HEK293 (cell line): ENCODE measurements at regions not wholly inside any gene's neighbourhood (a gene's known extent, or its start where the extent isn't known, plus 50 kb on each side); places are given as distances from the start of the nearest gene placed in this dataset.

Source experiments
- MYNN ChIP-seq: fragments of 450-650 bp; formaldehyde crosslinking; IDR thresholded peaks from 2 replicates; pipeline ENCODE4 v1.5.1; 2016; ENCODE audit warnings: missing biosample characterization, missing genetic modification characterization, borderline replicate concordance
- ZBTB8A ChIP-seq: fragments of 450-650 bp; formaldehyde crosslinking; IDR thresholded peaks from 2 replicates; pipeline ENCODE4 v1.5.1; 2016; ENCODE audit warnings: missing biosample characterization, missing genetic modification characterization
- ZNF24 ChIP-seq: fragments of 450-650 bp; formaldehyde crosslinking; IDR thresholded peaks from 2 replicates; pipeline ENCODE4 v1.5.1; 2016; ENCODE audit warnings: missing biosample characterization, missing genetic modification characterization
- ZNF292 ChIP-seq: fragments of 450-650 bp; formaldehyde crosslinking; IDR thresholded peaks from 2 replicates; pipeline ENCODE4 v1.5.1; 2016; ENCODE audit warnings: low read depth, missing biosample characterization, missing genetic modification characterization, borderline replicate concordance
- ZNF529 ChIP-seq: fragments of 450-650 bp; formaldehyde crosslinking; IDR thresholded peaks from 2 replicates; pipeline ENCODE4 v1.5.1; 2017; ENCODE audit warnings: missing genetic modification characterization, missing biosample characterization; ENCODE audit not compliant: insufficient replicate concordance
- ZNF792 ChIP-seq: fragments of 450-650 bp; formaldehyde crosslinking; IDR thresholded peaks from 2 replicates; pipeline ENCODE4 v1.5.1; 2016; ENCODE audit warnings: missing biosample characterization, missing genetic modification characterization
- TF ChIP-seq, protein P1 (sequence below): fragments of 450-650 bp; formaldehyde crosslinking; conservative IDR thresholded peaks from 2 replicates; pipeline ENCODE4 v1.5.1; 2016; ENCODE audit warnings: low read depth, missing biosample characterization, missing genetic modification characterization
- TF ChIP-seq, protein P2 (sequence below): fragments of 450-650 bp; formaldehyde crosslinking; IDR thresholded peaks from 2 replicates; pipeline ENCODE4 v1.5.1; 2016; ENCODE audit warnings: missing biosample characterization, missing genetic modification characterization

GRCh38 chr9:102439583-102439982 is 555.5 kb upstream of the CYLC2 start:
- TF ChIP-seq ZNF292 (tag by site-specific recombination) = no peak
- TF ChIP-seq ZNF24 (tag by site-specific recombination) = no peak
- no peak for TF ChIP-seq ZNF529 (tag by site-specific recombination)
- TF ChIP-seq MYNN (tag by site-specific recombination) = no peak
- no peak for TF ChIP-seq ZBTB8A (tag by site-specific recombination)
- TF ChIP-seq ZNF792 (tag by site-specific recombination) = no peak
- TF ChIP-seq, protein P1, sequence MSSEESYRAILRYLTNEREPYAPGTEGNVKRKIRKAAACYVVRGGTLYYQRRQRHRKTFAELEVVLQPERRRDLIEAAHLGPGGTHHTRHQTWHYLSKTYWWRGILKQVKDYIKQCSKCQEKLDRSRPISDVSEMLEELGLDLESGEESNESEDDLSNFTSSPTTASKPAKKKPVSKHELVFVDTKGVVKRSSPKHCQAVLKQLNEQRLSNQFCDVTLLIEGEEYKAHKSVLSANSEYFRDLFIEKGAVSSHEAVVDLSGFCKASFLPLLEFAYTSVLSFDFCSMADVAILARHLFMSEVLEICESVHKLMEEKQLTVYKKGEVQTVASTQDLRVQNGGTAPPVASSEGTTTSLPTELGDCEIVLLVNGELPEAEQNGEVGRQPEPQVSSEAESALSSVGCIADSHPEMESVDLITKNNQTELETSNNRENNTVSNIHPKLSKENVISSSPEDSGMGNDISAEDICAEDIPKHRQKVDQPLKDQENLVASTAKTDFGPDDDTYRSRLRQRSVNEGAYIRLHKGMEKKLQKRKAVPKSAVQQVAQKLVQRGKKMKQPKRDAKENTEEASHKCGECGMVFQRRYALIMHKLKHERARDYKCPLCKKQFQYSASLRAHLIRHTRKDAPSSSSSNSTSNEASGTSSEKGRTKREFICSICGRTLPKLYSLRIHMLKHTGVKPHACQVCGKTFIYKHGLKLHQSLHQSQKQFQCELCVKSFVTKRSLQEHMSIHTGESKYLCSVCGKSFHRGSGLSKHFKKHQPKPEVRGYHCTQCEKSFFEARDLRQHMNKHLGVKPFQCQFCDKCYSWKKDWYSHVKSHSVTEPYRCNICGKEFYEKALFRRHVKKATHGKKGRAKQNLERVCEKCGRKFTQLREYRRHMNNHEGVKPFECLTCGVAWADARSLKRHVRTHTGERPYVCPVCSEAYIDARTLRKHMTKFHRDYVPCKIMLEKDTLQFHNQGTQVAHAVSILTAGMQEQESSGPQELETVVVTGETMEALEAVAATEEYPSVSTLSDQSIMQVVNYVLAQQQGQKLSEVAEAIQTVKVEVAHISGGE (tag by site-specific recombination) = no peak
- TF ChIP-seq, protein P2, sequence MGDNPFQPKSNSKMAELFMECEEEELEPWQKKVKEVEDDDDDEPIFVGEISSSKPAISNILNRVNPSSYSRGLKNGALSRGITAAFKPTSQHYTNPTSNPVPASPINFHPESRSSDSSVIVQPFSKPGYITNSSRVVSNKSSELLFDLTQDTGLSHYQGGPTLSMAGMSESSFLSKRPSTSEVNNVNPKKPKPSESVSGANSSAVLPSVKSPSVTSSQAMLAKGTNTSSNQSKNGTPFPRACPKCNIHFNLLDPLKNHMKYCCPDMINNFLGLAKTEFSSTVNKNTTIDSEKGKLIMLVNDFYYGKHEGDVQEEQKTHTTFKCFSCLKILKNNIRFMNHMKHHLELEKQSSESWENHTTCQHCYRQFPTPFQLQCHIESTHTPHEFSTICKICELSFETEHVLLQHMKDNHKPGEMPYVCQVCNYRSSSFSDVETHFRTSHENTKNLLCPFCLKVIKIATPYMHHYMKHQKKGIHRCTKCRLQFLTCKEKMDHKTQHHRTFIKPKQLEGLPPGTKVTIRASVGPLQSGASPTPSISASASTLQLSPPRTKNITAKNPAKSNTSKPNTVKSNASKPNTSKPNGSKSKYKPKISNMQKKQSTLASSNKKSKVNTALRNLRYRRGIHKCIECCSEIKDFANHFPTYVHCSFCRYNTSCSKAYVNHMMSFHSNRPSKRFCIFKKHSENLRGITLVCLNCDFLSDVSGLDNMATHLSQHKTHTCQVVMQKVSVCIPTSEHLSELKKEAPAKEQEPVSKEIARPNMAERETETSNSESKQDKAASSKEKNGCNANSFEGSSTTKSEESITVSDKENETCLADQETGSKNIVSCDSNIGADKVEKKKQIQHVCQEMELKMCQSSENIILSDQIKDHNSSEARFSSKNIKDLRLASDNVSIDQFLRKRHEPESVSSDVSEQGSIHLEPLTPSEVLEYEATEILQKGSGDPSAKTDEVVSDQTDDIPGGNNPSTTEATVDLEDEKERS = no peak
